Islet precursor cell (in vitro differentiated cells): ENCODE measurements at regions not wholly inside any gene's neighbourhood (a gene's known extent, or its start where the extent isn't known, plus 50 kb on each side); places are given as distances from the start of the nearest gene placed in this dataset.

Experiments
- DNase-seq: peaks from one replicate; pipeline ENCODE4 v3.0.0-alpha.2; 2018

- no peak for DNase-seq
Measured at GRCh38 chrX:138345801-138346200, 365.7 kb downstream of the FGF13 start.

GRCh38 chrX:138349351-138349750 lies 362.2 kb downstream of the FGF13 start:
- no peak for DNase-seq

- DNase-seq = no peak
Measured at GRCh38 chrX:138378876-138379275, 332.6 kb downstream of the FGF13 start.

- DNase-seq = no peak
Measured at GRCh38 chrX:138408101-138408500, 303.4 kb downstream of the FGF13 start.

GRCh38 chrX:138411048-138411447 lies 300.5 kb downstream of the FGF13 start:
- no peak for DNase-seq
